GM12875 (cell line): ENCODE measurements at regions not wholly inside any gene's neighbourhood (a gene's known extent, or its start where the extent isn't known, plus 50 kb on each side); places are given as distances from the start of the nearest gene placed in this dataset.

ENCODE experiments used
- H3K4me3 ChIP-seq: one replicate; pipeline ENCODE4 v1.5.1; 2011; ENCODE audit warnings: low read depth, low read length, control low read depth
- CTCF ChIP-seq: IDR thresholded peaks from 2 replicates; pipeline ENCODE4 v1.5.1; 2011; ENCODE audit warnings: low read depth, mild to moderate bottlenecking, control low read depth, inconsistent platforms, low read length, moderate library complexity, borderline replicate concordance; ENCODE audit not compliant: insufficient read depth

GRCh38 chr12:114302606-114303315, 103.2 kb downstream of the TBX5 start:
- no peak overlapping the region for H3K4me3 ChIP-seq
- no peak for TF ChIP-seq CTCF

GRCh38 chr12:114302117-114302516, 103.8 kb downstream of the TBX5 start:
- no peak for TF ChIP-seq CTCF
- H3K4me3 ChIP-seq, result no peak overlapping the region

- no peak overlapping the region for H3K4me3 ChIP-seq
- TF ChIP-seq CTCF, result no peak
These were observed 111.7 kb downstream of the TBX5 start for GRCh38 chr12:114294303-114294685.

GRCh38 chr12:114293571-114294302, 112.2 kb downstream of the TBX5 start:
- no peak for TF ChIP-seq CTCF
- no peak overlapping the region for H3K4me3 ChIP-seq

GRCh38 chr12:114293073-114293472, 112.9 kb downstream of the TBX5 start:
- H3K4me3 ChIP-seq, result no peak overlapping the region
- TF ChIP-seq CTCF, result no peak

- no peak overlapping the region for H3K4me3 ChIP-seq
- TF ChIP-seq CTCF, result no peak
These were observed 114.4 kb downstream of the TBX5 start for GRCh38 chr12:114291389-114292060.
